HG02798 (cell line): ENCODE measurements at regions not wholly inside any gene's neighbourhood (a gene's known extent, or its start where the extent isn't known, plus 50 kb on each side); places are given as distances from the start of the nearest gene placed in this dataset.
A peak's percentile ranks its signal among the peaks of the same experiment; 100 is the strongest.
"Not testable (repeated sequence)": the region's sequence is repeated elsewhere in the genome, so short reads cannot be mapped to it uniquely, and the experiment has no call there.

Source experiments
- ATAC-seq: cut with Tn5 transposase; IDR thresholded peaks from one replicate; pipeline ENCODE4 v1.9.1; 2021; ENCODE audit warnings: mild to moderate bottlenecking; ENCODE audit not compliant: unreplicated experiment, poor library complexity

GRCh38 chrY:16490706-16491105, 1389.3 kb downstream of the CDY2B start:
- ATAC-seq = no peak

GRCh38 chrY:16486696-16487215, 1393.3 kb downstream of the CDY2B start:
- ATAC-seq = no peak

GRCh38 chrY:16480031-16480430, 1400.0 kb downstream of the CDY2B start:
- ATAC-seq = no peak

GRCh38 chrY:16474053-16474452, 1406.0 kb downstream of the CDY2B start:
- no peak for ATAC-seq

GRCh38 chrY:16454799-16455198, 1425.2 kb downstream of the CDY2B start:
- no peak for ATAC-seq

- ATAC-seq = no peak
These were observed 1433.9 kb downstream of the CDY2B start for GRCh38 chrY:16446152-16446551.

- peak; percentile 67 for ATAC-seq
These were observed 1470.7 kb downstream of the CDY2B start for GRCh38 chrY:16409206-16409923.

- not testable (repeated sequence) for ATAC-seq
These were observed 1500.6 kb downstream of the CDY2B start for GRCh38 chrY:16379458-16379857.

GRCh38 chrY:16341592-16341991, 1538.4 kb downstream of the CDY2B start:
- ATAC-seq = not testable (repeated sequence)

GRCh38 chrY:16330032-16330758, 1549.8 kb downstream of the CDY2B start:
- ATAC-seq = not testable (repeated sequence)

- ATAC-seq = not testable (repeated sequence)
These were observed 1550.7 kb downstream of the CDY2B start for GRCh38 chrY:16329135-16329820.
